ENCODE measurements at regions not wholly inside any gene's neighbourhood (a gene's known extent, or its start where the extent isn't known, plus 50 kb on each side); places are given as distances from the start of the nearest gene placed in this dataset.
"Not testable (repeated sequence)": the region's sequence is repeated elsewhere in the genome, so short reads cannot be mapped to it uniquely, and the experiment has no call there.

DNA sequence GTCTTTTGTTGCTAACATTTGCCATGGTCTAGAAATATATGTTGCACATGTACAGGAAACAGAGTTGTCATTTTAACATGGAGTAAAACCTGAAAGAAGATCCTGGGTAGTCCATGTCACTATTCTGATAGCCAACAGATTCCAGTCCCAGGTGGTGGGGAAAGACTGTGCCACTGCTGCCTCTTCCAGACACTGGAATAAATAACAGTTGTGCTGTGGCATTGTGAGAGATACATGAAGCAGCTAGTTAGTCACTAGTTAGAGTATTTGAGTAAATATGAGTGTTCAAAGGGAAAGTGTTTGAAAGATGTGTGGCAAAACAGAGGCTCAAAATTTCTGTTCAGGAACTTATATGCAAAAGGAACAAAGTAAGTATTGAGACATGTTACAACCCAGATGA lies 1408.3 kb downstream of the EFNA5 start:
- Histone ChIP-seq H3K9me3 (ENCODE audit: control insufficient read depth in 2 of 3, insufficient read depth in 1 of 3, low read length in 3 of 3) (peaks cover 0 to under 1% (median 0%) of the 10 kb centered on the region in 3 donors), H3K27ac (ENCODE audit: low read depth in 2 of 2, low read length in 2 of 2) (no peak overlapping the region), H3K27me3 (ENCODE audit: control insufficient read depth, insufficient read depth, low read length) (no peaks in the 10 kb centered on the region), H3K36me3 (ENCODE audit: control insufficient read depth in 2 of 3, insufficient read depth in 3 of 3, low read length in 3 of 3) (no peaks in the 10 kb centered on the region), H3K9ac (ENCODE audit: low read length in 3 of 3) (no peak overlapping the region), H3K4me3 (ENCODE audit: low read length in 3 of 3) (no peak overlapping the region), H3K4me1 (ENCODE audit: control insufficient read depth in 2 of 3, insufficient read depth in 2 of 3, low read depth in 1 of 3, low read length in 3 of 3) (no peaks in the 10 kb centered on the region)
- intact Hi-C loops (cut with DNase I), result no loop called here
- TF ChIP-seq, protein P1, sequence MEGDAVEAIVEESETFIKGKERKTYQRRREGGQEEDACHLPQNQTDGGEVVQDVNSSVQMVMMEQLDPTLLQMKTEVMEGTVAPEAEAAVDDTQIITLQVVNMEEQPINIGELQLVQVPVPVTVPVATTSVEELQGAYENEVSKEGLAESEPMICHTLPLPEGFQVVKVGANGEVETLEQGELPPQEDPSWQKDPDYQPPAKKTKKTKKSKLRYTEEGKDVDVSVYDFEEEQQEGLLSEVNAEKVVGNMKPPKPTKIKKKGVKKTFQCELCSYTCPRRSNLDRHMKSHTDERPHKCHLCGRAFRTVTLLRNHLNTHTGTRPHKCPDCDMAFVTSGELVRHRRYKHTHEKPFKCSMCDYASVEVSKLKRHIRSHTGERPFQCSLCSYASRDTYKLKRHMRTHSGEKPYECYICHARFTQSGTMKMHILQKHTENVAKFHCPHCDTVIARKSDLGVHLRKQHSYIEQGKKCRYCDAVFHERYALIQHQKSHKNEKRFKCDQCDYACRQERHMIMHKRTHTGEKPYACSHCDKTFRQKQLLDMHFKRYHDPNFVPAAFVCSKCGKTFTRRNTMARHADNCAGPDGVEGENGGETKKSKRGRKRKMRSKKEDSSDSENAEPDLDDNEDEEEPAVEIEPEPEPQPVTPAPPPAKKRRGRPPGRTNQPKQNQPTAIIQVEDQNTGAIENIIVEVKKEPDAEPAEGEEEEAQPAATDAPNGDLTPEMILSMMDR (IDR thresholded peaks at IDR 0.05; ENCODE audit: borderline replicate concordance, extremely low read depth, insufficient read depth), result no peak
- DNase-seq (no peak), FAIRE-seq (no peak)

DNA sequence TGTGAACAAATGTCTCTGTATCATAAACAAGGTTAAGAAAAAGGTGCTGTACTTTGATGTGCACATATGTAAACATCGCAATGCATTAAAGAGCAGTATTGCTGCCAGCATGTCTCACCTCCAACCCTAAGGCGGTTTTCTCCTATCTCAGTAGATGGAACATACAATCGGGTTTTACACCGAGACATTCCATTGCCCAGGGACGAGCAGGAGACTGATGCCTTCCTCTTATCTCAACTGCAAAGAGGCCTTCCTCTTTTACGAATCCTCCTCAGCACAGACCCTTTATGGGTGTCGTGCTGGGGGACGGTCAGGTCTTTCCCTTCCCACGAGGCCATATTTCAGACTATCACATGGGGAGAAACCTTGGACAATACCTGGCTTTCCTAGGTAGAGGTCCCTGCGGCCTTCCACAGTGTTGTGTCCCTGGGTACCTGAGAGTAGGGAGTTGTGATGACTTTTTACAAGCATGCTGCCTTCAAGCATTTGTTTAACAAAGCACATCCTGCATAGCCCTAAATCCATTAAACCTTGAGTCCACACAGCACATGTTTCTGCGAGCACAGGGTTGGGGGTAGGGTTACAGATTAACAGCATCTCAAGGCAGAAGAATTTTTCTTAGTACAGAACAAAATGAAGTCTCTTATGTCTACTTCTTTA lies 1411.2 kb downstream of the EFNA5 start:
- DNase-seq; H3K27me3 ChIP-seq (ENCODE audit: control insufficient read depth, insufficient read depth, low read length); H3K4me3 ChIP-seq (ENCODE audit: low read length in 3 of 3); H3K9ac ChIP-seq (ENCODE audit: low read length in 3 of 3); H3K4me1 ChIP-seq (ENCODE audit: control insufficient read depth in 2 of 3, insufficient read depth in 2 of 3, low read depth in 1 of 3, low read length in 3 of 3); FAIRE-seq; H3K36me3 ChIP-seq (ENCODE audit: control insufficient read depth in 2 of 3, insufficient read depth in 3 of 3, low read length in 3 of 3); H3K9me3 ChIP-seq (ENCODE audit: control insufficient read depth in 2 of 3, insufficient read depth in 1 of 3, low read length in 3 of 3); H3K27ac ChIP-seq (ENCODE audit: low read depth in 2 of 2, low read length in 2 of 2); intact Hi-C loops (cut with DNase I): not testable (repeated sequence)

DNA sequence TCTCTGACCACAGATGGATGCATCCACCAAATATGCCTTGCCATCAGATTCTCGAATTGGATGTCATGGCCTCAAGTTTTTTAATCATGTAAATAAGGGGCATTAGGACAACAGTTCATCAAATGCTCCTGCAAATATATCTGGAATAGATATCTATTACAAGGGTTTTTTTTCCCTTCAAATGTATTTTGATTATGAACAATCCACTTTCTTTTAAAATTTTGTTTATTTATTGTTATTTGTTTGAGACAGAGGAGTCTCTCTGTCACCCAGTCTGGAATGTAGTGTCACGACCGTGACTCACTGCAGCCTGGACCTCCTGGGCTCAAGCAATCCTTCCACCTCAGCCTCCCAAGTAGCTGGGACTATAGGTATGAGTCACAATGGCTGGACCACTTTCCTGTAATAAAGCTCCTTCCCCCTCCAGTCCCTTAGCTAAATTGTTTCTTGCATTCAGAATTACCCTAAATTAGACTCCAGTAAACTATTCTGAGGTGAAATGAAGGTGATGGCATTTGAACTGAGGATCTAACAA lies 1412.1 kb downstream of the EFNA5 start:
- no peak for DNase-seq
- Histone ChIP-seq H3K9me3 (ENCODE audit: control insufficient read depth in 2 of 3, insufficient read depth in 1 of 3, low read length in 3 of 3) (peaks cover 0 to 2% (median 0%) of the 10 kb centered on the region in 3 donors), H3K9ac (ENCODE audit: low read length in 3 of 3) (no peak overlapping the region), H3K27me3 (ENCODE audit: control insufficient read depth, insufficient read depth, low read length) (no peaks in the 10 kb centered on the region), H3K36me3 (ENCODE audit: control insufficient read depth in 2 of 3, insufficient read depth in 3 of 3, low read length in 3 of 3) (no peaks in the 10 kb centered on the region), H3K27ac (ENCODE audit: low read depth in 2 of 2, low read length in 2 of 2) (no peak overlapping the region), H3K4me1 (ENCODE audit: control insufficient read depth in 2 of 3, insufficient read depth in 2 of 3, low read depth in 1 of 3, low read length in 3 of 3) (no peaks in the 10 kb centered on the region), H3K4me3 (ENCODE audit: low read length in 3 of 3) (no peak overlapping the region)
- intact Hi-C loops (cut with DNase I), result no loop called here
- TF ChIP-seq, protein P1 (IDR thresholded peaks at IDR 0.05; ENCODE audit: borderline replicate concordance, extremely low read depth, insufficient read depth), result no peak
- no peak for FAIRE-seq

DNA sequence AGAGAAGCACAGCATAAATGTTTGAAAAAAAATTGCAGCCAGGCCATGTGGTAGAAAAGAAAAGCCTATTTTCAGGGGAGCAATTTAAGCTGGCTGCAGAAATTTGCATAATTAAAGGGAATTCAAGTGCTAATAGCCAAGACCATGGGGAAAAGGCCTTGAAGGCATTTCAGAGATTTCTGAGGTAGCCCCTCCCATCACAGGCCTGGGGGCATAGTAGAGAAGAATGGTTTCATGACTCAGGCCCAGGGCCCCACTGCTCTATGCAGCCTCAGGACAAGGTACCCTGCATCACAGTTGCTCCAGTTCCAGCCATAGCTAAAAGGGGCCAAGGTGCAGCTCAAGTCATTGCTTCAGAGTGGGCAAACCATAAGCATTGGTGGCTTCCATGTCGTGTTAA lies 1416.0 kb downstream of the EFNA5 start:
- intact Hi-C loops (cut with DNase I), result no loop called here
- H3K27ac ChIP-seq (ENCODE audit: low read depth in 2 of 2, low read length in 2 of 2), result no peak overlapping the region
- DNase-seq (no peak), FAIRE-seq (no peak)
- H3K4me3 ChIP-seq (ENCODE audit: low read length in 3 of 3), result no peak overlapping the region
- no peak overlapping the region for H3K9ac ChIP-seq (ENCODE audit: low read length in 3 of 3)
- H3K4me1 ChIP-seq (ENCODE audit: control insufficient read depth in 2 of 3, insufficient read depth in 2 of 3, low read depth in 1 of 3, low read length in 3 of 3), result no peaks in the 10 kb centered on the region
- TF ChIP-seq, protein P1 (IDR thresholded peaks at IDR 0.05; ENCODE audit: borderline replicate concordance, extremely low read depth, insufficient read depth), result no peak
- no peaks in the 10 kb centered on the region for H3K36me3 ChIP-seq (ENCODE audit: control insufficient read depth in 2 of 3, insufficient read depth in 3 of 3, low read length in 3 of 3)
- H3K9me3 ChIP-seq (ENCODE audit: control insufficient read depth in 2 of 3, insufficient read depth in 1 of 3, low read length in 3 of 3), result peaks cover 0 to 2% (median 0%) of the 10 kb centered on the region in 3 donors
- no peaks in the 10 kb centered on the region for H3K27me3 ChIP-seq (ENCODE audit: control insufficient read depth, insufficient read depth, low read length)

DNA sequence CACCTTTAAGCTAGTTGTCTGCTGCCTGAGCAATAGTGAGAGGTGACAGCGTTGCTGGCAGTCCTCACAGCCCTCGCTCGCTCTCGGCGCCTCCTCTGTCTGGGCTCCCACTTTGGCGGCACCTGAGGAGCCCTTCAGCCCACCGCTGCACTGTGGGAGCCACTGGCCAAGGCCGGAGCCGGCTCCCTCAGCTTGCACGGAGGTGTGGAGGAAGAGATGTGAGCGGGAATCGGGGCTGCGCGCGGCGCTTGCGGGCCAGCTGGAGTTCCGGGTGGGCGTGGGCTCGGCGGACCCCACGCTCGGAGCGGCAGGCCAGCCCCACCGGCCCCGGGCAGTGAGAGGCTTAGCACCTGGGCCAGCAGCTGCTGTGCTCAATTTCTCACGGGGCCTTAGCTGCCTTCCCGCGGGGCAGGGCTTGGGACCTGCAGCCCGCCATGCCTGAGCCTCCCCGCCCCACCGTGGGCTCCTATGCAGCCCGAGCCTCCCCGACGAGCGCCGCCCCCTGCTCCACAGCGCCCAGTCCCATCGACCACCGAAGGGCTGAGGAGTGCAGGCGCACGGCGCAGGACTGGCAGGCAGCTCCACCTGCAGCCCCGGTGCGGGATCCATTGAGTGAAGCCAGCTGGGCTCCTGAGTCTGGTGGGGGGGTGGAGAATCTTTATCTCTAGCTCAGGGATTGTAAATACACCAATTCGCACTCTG lies 1424.5 kb downstream of the EFNA5 start:
- FAIRE-seq; intact Hi-C loops (cut with DNase I): not testable (repeated sequence)

More for the DNA sequence above, 1424.5 kb downstream of the EFNA5 start:
- not testable (repeated sequence) for H3K36me3 ChIP-seq (ENCODE audit: control insufficient read depth in 2 of 3, insufficient read depth in 3 of 3, low read length in 3 of 3); H3K27me3 ChIP-seq (ENCODE audit: control insufficient read depth, insufficient read depth, low read length); H3K9me3 ChIP-seq (ENCODE audit: control insufficient read depth in 2 of 3, insufficient read depth in 1 of 3, low read length in 3 of 3); H3K9ac ChIP-seq (ENCODE audit: low read length in 3 of 3); H3K27ac ChIP-seq (ENCODE audit: low read depth in 2 of 2, low read length in 2 of 2); H3K4me3 ChIP-seq (ENCODE audit: low read length in 3 of 3); H3K4me1 ChIP-seq (ENCODE audit: control insufficient read depth in 2 of 3, insufficient read depth in 2 of 3, low read depth in 1 of 3, low read length in 3 of 3)
- DNase-seq, result peak in 1 of 5 donors; percentile 41
